HUDEP-2 (cell line): ENCODE measurements at regions not wholly inside any gene's neighbourhood (a gene's known extent, or its start where the extent isn't known, plus 50 kb on each side); places are given as distances from the start of the nearest gene placed in this dataset.
"Not testable (repeated sequence)": the region's sequence is repeated elsewhere in the genome, so short reads cannot be mapped to it uniquely, and the experiment has no call there.

ENCODE experiments used
- DNase-seq, 76 experiments: peaks; one replicate each; lab custom pipeline; 2025; ENCODE audit not compliant: unreplicated experiment in 76 of 76; lab: John Stamatoyannopoulos, UW

DNA sequence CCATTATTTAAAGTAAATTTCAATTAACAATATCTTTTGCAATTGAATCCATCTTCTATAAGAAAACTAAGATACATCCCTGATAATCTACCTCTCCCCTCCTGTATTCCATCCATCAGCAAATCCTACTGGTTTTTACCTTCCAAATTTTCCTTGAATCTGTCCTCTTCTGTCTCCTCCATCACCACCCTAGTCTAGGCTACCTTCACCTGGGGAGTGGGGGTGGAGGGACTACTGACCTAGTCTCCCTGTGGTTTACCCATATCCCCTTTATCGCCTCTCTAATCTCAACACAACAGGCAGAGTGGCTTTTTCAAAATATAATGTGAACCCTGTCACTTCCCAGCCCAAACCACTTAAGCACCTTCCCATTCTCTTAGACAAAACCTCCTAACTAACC, 327.8 kb downstream of the FAM72C start:
- DNase-seq: not testable (repeated sequence)

DNA sequence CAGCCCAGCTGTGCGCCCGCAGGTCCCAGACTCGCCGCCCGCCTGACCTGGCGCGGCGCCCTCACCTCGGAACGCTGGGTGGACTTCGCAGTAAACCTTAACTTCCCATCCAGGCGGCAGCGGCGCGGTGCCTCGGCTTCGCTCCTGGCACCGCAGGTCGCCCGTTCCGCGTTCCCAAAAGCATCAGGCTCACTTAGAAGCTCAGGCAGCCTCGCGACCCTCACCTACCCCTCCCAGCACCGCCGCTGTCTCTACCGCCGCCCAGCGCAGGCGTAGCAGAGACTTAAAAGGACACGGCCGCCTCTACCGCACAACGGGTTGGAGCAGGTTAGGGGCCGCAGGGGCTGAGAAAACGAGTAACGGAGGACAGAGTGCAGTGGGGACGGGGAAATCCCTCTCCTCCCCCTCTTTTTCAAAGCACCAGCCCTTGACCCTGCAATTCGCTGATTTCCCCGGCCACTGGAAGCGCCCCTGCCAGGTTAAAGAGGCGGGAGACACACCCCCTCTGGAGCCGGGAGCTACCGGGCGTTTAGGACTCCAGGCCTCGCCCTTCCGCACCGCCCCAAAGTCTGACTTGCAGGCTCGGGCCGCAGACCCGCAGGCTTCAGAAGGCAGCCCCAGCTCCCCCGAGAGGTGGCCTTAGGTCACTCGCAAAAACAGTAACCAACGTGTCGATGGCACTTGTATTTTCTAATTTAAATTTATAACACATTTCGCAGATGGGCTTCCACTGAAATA, 328.5 kb downstream of the FAM72C start:
- no peak for DNase-seq

DNA sequence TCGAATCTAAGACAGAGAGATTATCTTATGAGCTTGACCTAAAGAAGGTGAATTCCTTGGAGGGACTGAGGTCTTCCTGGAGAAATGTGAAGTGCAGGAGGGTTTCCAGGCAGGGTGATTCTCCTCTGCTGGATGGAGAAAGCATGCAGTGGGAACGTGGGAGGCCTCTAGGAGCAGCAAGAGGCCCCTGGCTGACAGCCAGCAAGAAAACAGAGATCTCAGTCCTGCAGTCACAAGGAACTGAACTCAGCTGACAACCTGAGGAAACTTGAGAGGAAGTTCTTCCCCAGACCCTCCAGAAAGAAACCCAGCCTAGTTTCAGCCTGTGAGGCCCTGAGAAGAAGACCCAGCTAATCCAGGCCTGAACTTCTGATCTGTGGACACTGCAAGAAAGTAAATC, 345.9 kb downstream of the FAM72C start:
- no peak for DNase-seq

DNA sequence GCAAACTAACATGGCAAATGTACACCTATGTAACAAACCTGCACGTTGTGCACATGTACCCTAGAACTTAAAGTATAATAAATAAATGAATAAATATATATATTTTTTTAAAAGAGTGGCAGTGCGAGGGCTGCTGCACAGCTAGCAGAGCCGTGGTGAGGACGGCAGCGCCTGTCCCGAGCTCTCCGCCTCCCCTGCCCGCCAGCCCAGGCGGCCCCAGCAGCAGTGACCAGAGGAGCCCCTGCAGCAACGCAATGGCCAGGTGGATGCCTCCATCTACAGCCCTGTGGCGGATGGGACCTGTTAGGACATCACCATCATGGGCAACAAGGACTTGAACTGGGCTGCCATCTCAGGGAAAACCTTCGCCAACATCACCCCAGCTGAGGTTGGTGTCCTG, 351.9 kb downstream of the FAM72C start:
- no peak for DNase-seq

DNA sequence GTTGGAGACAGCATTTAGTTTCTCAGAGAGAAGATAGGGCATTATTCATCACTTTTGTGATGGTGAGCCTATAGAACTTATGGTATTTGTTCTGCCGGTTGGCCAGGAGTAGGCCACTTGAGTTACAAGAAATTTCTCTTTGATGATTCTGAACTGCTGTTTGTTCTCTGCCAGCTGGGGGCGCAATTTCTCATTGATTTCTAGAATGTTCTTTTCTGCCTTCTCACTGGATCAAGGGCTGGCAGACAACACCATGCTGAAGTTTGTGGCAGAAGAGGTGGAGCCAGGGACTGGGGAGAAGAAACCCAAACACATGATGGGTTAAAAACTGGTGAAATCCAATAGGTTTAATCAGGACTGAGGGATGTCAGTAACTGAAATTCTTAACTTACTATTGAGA, 360.6 kb downstream of the FAM72C start:
- DNase-seq: peak in 4 of 76 experiments; percentile 0 to 2 (median 2)

DNA sequence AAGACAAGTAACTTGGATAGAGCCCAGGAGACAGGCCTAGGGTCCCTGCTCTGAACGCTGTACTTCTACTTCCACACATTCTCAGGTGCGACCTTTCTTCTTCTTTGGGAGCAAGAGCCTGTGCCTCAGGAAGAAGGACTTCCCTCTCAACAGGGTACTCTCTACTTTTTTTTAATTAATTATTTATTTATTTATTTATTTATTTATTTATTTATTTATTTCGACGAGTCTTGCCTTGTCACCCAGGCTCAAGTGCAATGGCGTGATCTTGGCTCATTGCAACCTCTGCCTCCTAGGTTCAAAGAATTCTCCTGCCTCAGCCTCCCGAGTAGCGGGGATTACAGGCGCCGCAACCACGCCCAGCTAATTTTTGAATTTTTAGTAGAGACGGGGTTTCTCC, 361.6 kb downstream of the FAM72C start:
- DNase-seq: no peak

DNA sequence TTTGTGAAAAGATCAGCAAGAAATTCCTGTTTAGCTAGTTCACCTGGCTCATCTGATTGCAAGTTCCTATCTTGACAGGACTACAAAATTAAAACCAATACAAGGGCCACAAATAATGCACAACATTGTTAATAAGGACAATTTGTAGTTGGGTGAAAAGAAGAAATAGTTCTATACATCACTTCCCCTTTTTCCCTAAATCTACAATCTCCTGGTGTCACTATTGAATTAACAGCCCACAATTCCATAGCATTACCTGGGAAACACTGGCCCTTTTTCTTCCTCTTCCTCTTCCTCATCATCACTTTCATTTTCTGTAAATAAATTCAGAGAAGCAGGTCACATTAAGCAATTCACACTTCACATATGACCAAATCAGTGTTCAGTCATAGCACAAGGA, 366.9 kb downstream of the FAM72C start:
- DNase-seq: no peak

DNA sequence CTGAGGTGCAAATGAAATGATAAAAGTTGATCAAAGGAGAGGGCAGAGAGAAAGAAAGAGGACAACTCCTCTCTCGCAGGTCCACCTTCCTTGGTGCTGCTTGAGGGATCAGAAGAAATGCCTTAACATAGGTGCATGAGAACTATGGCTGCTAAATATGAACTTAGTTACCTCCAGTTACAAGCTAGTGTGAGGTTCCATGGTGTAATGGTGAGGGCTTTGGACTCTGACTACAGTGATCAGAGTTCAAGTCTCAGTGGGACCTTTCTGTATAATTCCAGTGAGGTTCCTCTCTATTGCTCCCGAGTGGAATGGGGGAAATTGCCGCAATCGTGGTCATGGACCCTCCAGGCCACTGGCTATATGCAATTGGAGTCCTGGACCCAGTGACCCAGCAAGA, 387.3 kb downstream of the FAM72C start:
- DNase-seq: no peak

DNA sequence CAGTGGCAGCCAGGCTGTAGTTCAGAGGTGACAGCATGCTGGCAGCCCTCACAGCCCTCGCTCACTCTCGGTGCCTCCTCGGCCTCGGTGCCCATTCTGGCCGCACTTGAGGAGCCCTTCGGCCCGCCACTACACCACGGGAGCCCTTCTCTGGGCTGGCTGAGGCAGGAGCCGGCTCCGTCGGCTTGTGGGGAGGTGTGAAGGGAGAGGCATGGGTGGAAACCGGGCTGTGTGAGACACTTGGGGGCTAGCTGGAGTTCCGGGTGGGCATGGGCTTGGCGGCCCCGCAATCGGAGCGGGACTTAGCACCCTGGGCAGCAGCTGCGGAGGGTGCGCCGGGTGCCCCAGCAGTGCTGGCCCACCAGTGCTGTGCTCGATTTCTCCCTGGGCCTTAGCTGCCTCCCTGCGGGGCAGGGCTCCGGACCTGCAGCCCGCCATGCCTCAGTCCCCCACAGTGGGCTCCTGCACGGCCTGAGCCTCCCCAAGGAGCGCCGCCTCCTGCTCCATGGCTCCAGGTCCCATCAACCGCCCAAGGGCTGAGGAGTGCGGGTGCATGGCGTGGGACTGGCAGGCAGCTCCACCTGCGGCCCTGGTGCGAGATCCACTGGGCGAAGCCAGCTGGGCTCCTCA, 396.8 kb downstream of the FAM72C start:
- no peak for DNase-seq

DNA sequence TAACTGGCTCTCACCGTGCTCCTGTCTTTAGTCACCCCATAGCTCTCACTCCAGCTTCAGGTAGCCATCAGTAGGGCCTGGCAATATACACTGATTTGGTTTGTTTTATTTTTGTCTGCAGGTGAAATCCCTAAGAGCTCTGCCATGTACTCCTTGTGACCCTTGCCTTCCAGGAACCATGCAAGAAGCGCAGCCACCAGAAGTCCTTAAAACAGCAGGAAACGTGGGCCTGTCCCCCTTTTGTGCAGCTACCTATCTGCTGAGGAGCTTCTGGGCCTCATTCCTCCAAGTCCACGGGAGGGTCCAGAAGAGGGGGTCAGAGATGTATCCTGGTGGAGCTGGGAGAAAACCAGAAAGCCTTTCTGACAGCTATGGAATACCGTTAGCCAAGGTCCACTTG, 399.1 kb downstream of the FAM72C start:
- DNase-seq: not testable (repeated sequence)

DNA sequence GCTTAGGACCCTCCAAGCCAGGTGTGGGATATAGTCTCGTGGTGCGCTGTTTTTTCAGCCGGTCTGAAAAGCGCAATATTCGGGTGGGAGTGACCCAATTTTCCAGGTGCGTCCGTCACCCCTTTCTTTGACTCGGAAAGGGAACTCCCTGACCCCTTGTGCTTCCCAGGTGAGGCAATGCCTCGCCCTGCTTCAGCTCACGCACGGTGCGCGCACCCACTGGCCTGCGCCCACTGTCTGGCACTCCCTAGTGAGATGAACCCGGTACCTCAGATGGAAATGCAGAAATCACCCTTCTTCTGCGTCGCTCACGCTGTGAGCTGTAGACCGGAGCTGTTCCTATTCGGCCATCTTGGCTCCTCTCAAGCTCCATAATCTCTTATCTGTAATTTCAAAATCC, 408.0 kb downstream of the FAM72C start:
- DNase-seq: not testable (repeated sequence)

DNA sequence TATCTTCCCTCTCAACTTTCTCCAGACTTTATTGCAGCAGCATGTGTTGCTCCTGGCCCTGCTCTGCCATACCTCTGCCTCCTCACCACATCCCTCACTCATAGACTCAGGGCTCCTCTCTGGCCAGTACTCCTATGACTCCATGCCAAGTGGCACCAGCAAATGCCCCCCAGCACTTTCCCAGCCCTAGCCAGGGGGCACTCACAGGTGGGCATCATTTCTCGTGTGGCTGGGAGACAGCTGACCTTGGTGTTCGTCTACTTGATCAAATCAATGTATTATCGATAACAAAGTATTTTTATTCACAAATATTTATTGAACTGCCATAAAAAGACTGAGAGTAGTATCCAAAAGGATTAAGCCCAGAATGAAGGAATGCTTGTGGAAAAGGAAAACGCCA, 418.2 kb downstream of the FAM72C start:
- no peak for DNase-seq

DNA sequence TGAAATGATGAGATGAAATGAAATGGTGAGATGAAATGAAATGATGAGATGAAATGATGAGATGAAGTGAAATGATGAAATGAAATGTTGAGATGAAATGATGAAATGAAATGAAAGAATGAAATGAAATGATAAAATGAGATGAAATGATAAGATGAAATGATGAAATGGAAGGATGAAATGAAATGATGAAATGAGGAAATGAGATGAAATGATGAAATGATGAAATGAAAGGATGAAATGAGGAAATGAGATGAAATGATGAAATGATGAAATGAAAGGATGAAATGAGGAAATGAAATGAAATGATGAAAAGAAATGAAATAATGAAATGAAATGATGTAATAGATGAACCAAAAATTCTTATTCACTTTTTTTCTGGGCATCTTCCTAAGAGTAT, 467.1 kb downstream of the FAM72C start:
- DNase-seq: not testable (repeated sequence)

DNA sequence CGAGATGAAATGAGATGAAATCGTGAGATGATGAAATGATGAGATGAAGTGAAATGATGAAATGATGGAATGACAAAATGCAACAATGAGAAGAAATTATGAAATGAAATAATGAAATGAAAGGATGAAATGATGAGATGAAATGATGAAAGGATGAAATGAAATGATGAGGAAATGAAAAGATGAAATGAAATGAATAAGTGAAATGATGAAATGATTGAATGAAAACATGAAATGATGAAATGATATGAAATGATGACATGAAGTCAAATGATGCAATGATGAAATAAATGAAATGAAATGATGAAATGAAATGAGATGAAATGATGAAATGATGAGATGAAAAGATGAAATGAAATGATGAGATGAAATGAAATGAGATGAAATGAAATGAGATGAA, 467.7 kb downstream of the FAM72C start:
- not testable (repeated sequence) for DNase-seq

DNA sequence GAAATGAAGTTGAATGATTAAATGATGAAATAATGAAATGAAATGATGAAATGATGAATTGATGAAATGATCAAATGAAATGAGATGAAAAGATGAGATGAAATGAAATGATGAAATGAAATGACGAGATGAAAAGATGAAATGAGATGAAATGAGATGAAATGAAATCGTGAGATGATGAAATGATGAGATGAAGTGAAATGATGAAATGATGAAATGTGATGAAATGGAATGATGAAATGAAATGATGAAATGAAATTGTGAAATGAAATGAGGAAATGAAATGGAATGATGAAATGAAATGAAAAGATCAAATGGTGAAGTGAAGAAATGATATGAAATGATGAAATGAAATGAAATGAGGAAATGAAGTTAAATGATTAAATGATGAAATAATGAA, 468.7 kb downstream of the FAM72C start:
- not testable (repeated sequence) for DNase-seq

DNA sequence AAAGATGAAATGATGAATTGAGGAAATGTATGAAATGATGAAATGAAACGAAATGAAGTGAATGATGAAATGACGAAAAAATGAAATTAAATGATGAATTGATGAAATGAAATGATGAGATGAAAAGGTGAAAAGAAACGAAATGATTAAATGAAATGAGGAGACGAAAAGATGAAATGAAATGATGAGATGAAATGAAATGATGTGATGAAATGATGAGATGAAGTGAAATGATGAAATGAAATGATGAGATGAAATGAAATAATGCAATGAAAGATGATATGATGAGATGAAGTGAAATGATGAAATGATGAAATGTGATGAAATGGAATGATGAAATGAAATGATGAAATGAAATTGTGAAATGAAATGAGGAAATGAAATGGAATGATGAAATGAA, 469.7 kb downstream of the FAM72C start:
- DNase-seq: not testable (repeated sequence)

DNA sequence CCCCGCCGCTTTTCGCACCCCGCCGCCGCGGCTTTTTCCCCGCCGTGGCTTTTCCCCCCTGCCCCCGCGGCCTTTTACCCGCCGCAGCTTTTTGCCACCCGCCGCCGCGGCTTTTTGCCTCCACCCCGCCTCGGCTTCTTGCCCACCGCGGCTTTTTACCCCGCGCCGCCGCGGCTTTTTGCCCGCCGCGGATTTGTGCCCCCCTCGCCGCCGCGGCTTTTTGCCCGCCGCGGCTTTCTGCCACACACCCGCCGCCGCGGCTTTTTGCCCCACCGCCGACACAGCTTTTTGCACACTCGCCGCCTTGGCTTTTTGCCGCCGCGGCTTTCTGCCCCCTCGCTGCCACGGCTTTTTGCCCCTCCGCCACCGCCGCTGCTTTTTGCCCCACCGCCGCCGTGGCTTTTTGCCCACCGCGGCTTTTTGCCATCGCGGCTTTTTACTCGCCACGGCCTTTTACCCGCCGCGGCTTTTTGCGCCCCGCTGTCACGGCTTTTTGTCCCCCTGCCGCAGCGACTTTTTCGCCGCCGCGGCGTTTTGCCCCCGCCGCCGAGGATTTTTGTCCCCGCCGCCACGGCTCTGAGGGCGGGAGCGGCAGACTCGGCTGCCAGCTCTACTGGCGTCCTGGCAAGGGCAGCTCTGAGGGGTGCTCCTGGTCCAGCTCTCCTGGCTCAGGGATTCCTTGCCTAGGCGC, 473.6 kb downstream of the FAM72C start:
- DNase-seq: not testable (repeated sequence)

DNA sequence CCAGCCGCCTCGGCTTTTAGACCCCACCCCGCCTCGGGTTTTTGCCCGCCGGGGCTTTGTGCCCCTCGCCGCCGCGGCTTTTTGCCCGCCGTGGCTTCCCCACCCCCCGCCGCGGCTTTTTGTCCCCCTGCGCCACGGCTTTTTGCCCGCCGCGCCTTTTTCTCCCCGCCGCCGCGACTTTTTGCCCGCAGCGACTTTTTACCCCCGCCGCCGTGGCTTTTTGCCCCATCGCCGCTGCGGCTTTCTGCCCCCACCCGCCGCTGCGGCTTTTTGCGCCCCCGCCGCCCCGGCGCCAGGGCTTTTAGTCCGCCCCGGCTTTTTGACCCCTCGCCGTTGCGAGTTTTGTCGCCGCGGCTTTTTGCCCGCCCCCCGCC, 474.4 kb downstream of the FAM72C start:
- no peak for DNase-seq

DNA sequence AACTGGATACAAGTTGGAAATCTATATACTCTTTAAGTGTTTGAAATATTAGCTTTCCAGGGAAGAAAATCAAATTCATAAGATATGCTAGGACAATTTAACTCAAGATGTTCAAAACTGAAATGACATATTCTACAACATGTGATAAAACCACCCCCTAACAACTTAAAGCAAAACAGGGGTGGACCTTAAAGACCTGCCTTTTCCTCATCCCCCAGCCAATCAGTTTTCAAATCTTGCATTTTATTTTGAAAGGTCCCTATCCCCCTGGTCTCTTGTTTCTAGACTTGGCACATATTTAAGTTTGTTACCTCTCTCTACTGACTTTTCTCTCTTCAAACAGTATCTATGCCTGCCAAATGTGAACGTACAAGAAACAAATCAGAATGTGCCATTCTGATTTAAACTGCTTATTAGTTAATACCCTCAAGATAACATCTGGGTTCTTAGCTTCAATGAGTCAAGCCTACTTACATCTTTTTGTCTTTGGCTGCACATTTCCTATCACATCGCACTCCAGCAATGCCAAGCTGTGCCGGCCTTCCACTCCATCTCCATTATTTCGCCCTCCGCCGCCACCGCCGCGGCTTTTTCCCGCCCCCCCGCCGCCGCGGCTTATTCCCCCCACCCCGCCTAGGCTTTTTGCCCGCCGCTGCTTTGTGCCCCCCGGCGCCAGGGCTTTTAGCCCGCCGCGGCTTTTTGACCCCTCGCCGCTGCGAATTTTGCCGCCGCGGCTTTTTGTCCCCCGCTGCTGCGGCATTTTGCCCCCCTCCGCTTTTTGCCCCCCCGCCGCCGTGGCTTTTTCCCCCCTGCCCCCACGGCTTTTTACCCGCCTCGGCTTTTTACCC, 475.0 kb downstream of the FAM72C start:
- DNase-seq: not testable (repeated sequence)
